ENCODE measurements at regions not wholly inside any gene's neighbourhood (a gene's known extent, or its start where the extent isn't known, plus 50 kb on each side); places are given as distances from the start of the nearest gene placed in this dataset.
"Not testable (repeated sequence)": the region's sequence is repeated elsewhere in the genome, so short reads cannot be mapped to it uniquely, and the experiment has no call there.

- ATAC-seq; DNase-seq (ENCODE audit: low spot score): not testable (repeated sequence)
These were observed 80.1 kb upstream of the TMEM170B start for GRCh38 chr6:11457422-11457821.

GRCh38 chr6:11452106-11452505 is 85.4 kb upstream of the TMEM170B start:
- DNase-seq (ENCODE audit: low spot score); ATAC-seq: not testable (repeated sequence)

GRCh38 chr6:11450037-11450436 is 87.5 kb upstream of the TMEM170B start:
- DNase-seq (ENCODE audit: low spot score) (no peak), ATAC-seq (no peak)

GRCh38 chr6:11449408-11449807 is 88.1 kb upstream of the TMEM170B start:
- no peak for ATAC-seq
- DNase-seq (ENCODE audit: low spot score): no peak

- no peak for DNase-seq (ENCODE audit: low spot score)
- no peak for ATAC-seq
These were observed 89.5 kb upstream of the TMEM170B start for GRCh38 chr6:11448038-11448437.

GRCh38 chr6:11447265-11447664 is 90.3 kb upstream of the TMEM170B start:
- DNase-seq (ENCODE audit: low spot score): no peak
- no peak for ATAC-seq

GRCh38 chr6:11445146-11445545 is 92.4 kb upstream of the TMEM170B start:
- DNase-seq (ENCODE audit: low spot score): no peak
- no peak for ATAC-seq

- ATAC-seq; DNase-seq (ENCODE audit: low spot score): not testable (repeated sequence)
These were observed 94.4 kb upstream of the TMEM170B start for GRCh38 chr6:11443125-11443524.

GRCh38 chr6:11442495-11442894 is 95.1 kb upstream of the TMEM170B start:
- ATAC-seq (no peak), DNase-seq (ENCODE audit: low spot score) (no peak)

GRCh38 chr6:11439876-11440275 is 97.7 kb upstream of the TMEM170B start:
- DNase-seq (ENCODE audit: low spot score): no peak
- no peak for ATAC-seq

GRCh38 chr6:11439017-11439420 is 98.5 kb upstream of the TMEM170B start:
- ATAC-seq: no peak
- DNase-seq (ENCODE audit: low spot score): no peak

- no peak for DNase-seq (ENCODE audit: low spot score)
- no peak for ATAC-seq
These were observed 99.6 kb upstream of the TMEM170B start for GRCh38 chr6:11437824-11438459.

- DNase-seq (ENCODE audit: low spot score) (no peak), ATAC-seq (no peak)
These were observed 100.9 kb upstream of the TMEM170B start for GRCh38 chr6:11436508-11437096.

- ATAC-seq: peak; percentile 84
- peak; percentile 80 for DNase-seq (ENCODE audit: low spot score)
These were observed 102.8 kb upstream of the TMEM170B start for GRCh38 chr6:11434565-11435326.

- DNase-seq (ENCODE audit: low spot score): no peak
- ATAC-seq: peak; percentile 57
These were observed 103.7 kb upstream of the TMEM170B start for GRCh38 chr6:11433860-11434259.

GRCh38 chr6:11432713-11433450 is 104.7 kb upstream of the TMEM170B start:
- no peak for DNase-seq (ENCODE audit: low spot score)
- no peak for ATAC-seq

GRCh38 chr6:11432091-11432490 is 105.5 kb upstream of the TMEM170B start:
- DNase-seq (ENCODE audit: low spot score) (no peak), ATAC-seq (no peak)

- DNase-seq (ENCODE audit: low spot score): no peak
- ATAC-seq: no peak
These were observed 106.1 kb upstream of the TMEM170B start for GRCh38 chr6:11431455-11431937.

GRCh38 chr6:11430036-11430435 is 107.5 kb upstream of the TMEM170B start:
- DNase-seq (ENCODE audit: low spot score): no peak
- no peak for ATAC-seq

- ATAC-seq (no peak), DNase-seq (ENCODE audit: low spot score) (no peak)
These were observed 108.0 kb upstream of the TMEM170B start for GRCh38 chr6:11429577-11429976.

- no peak for DNase-seq (ENCODE audit: low spot score)
These were observed 108.7 kb upstream of the TMEM170B start for GRCh38 chr6:11428895-11429294.

More at GRCh38 chr6:11428895-11429294, 108.7 kb upstream of the TMEM170B start:
- peak; percentile 15 for ATAC-seq

Measured in left lobe of liver (tissue), 2 donors.